OCI-M2 (cell line): ENCODE measurements at regions not wholly inside any gene's neighbourhood (a gene's known extent, or its start where the extent isn't known, plus 50 kb on each side); places are given as distances from the start of the nearest gene placed in this dataset.

Experiments
- DNase-seq: peaks from one replicate; lab custom pipeline; 2025; ENCODE audit not compliant: unreplicated experiment; lab: John Stamatoyannopoulos, UW

- no peak for DNase-seq
These were observed 120.3 kb upstream of the FLRT2 start for GRCh38 chr14:85409481-85410210.

- DNase-seq: no peak
These were observed 117.2 kb upstream of the FLRT2 start for GRCh38 chr14:85412756-85413155.

- no peak for DNase-seq
These were observed 116.0 kb upstream of the FLRT2 start for GRCh38 chr14:85413836-85414526.

- DNase-seq: no peak
These were observed 114.8 kb upstream of the FLRT2 start for GRCh38 chr14:85415015-85415712.

GRCh38 chr14:85416771-85417170, 113.2 kb upstream of the FLRT2 start:
- no peak for DNase-seq

GRCh38 chr14:85417396-85417795, 112.5 kb upstream of the FLRT2 start:
- no peak for DNase-seq

- no peak for DNase-seq
These were observed 111.2 kb upstream of the FLRT2 start for GRCh38 chr14:85418721-85419120.

- DNase-seq: no peak
These were observed 109.7 kb upstream of the FLRT2 start for GRCh38 chr14:85420278-85420677.

GRCh38 chr14:85420707-85421106, 109.2 kb upstream of the FLRT2 start:
- DNase-seq: no peak

GRCh38 chr14:85421186-85421877, 108.6 kb upstream of the FLRT2 start:
- no peak for DNase-seq

GRCh38 chr14:85423889-85424288, 106.1 kb upstream of the FLRT2 start:
- DNase-seq: no peak

- no peak for DNase-seq
These were observed 104.4 kb upstream of the FLRT2 start for GRCh38 chr14:85425507-85425906.

- DNase-seq: no peak
These were observed 103.6 kb upstream of the FLRT2 start for GRCh38 chr14:85426068-85426935.

GRCh38 chr14:85428926-85429325, 101.0 kb upstream of the FLRT2 start:
- no peak for DNase-seq

GRCh38 chr14:85437148-85437547, 92.8 kb upstream of the FLRT2 start:
- no peak for DNase-seq

- no peak for DNase-seq
These were observed 91.9 kb upstream of the FLRT2 start for GRCh38 chr14:85438001-85438400.

GRCh38 chr14:85438481-85438942, 91.4 kb upstream of the FLRT2 start:
- no peak for DNase-seq

GRCh38 chr14:85439696-85440328, 90.1 kb upstream of the FLRT2 start:
- DNase-seq: no peak

- no peak for DNase-seq
These were observed 87.9 kb upstream of the FLRT2 start for GRCh38 chr14:85441909-85442643.
